K562 (cell line): ENCODE measurements at regions not wholly inside any gene's neighbourhood (a gene's known extent, or its start where the extent isn't known, plus 50 kb on each side); places are given as distances from the start of the nearest gene placed in this dataset.

Experiments used
- ATAC-seq: fragments of 200-7000 bp; cut with Tn5 transposase; 3 replicates; pipeline ENCODE4 v1.9.1; 2020; ENCODE audit warnings: moderate library complexity
- BruUV-seq: library from RNA; stranded (reverse); fragments of 400-500 nt; replicated peaks from 2 replicates; lab custom pipeline; 2021; lab: Mats Ljungman, UMichigan
- CTCF ChIA-PET: fragments of 300-600 bp; formaldehyde crosslinking; extraction: SDS; loops from one replicate; lab custom pipeline; 2021; ENCODE audit warnings: low intra/inter-chr PET ratio; lab: Yijun Ruan, JAX
- POLR2A ChIA-PET: fragments of 300-600, 350-650 bp; sonication (Branson Sonifier 250); formaldehyde crosslinking; extraction: SDS; loops from one replicate; lab custom pipeline; 2021; ENCODE audit warnings: antibody characterized with exemption, inconsistent platforms; lab: Yijun Ruan, JAX
- DNase-seq, 4 experiments: peaks; one replicate each; pipeline versions ENCODE4 v3.0.0 to v3.0.0-alpha.2; 2011 to 2018; ENCODE audit warnings: low spot score in 3 of 4, mixed read lengths in 3 of 4; ENCODE audit errors: extremely low read depth in 1 of 4
- FAIRE-seq: peaks from 2 replicates; lab custom pipeline; 2011; peaks lifted over from hg19 to GRCh38; lab: Jason Lieb, UNC
- H2AFZ ChIP-seq: 2 replicates; pipeline ENCODE4 v1.6.0; 2011; ENCODE audit warnings: low read depth, low read length, control low read depth, inconsistent platforms
- H3K27ac ChIP-seq: fragments of 200-600 bp; 3 replicates; pipeline ENCODE4 v1.8.0; 2011; ENCODE audit warnings: low read depth, mild to moderate bottlenecking, control low read depth, inconsistent platforms, low read length, moderate library complexity, mixed read lengths; ENCODE audit errors: extremely low read depth
- H3K27me3 ChIP-seq, 2 experiments: fragments of 300-600 bp in 1 of 2; 2 replicates in 1 of 2; 3 replicates in 1 of 2; pipeline versions ENCODE4 v1.6.0 to v1.8.0; 2011; ENCODE audit warnings: inconsistent platforms in 2 of 2, low read length in 2 of 2, mild to moderate bottlenecking in 1 of 2, mixed read lengths in 1 of 2, moderate library complexity in 1 of 2; ENCODE audit not compliant: control insufficient read depth in 2 of 2, insufficient read depth in 2 of 2
- H3K36me3 ChIP-seq: fragments of 300-600 bp; 3 replicates; pipeline ENCODE4 v1.8.0; 2011; ENCODE audit warnings: mild to moderate bottlenecking, low read length, inconsistent platforms; ENCODE audit not compliant: control insufficient read depth, insufficient read depth
- H3K4me1 ChIP-seq, 2 experiments: fragments of 200-600 bp in 1 of 2; replicated peaks in 1 of 2; 2 replicates in 1 of 2; 3 replicates in 1 of 2; pipeline versions ENCODE4 v1.5.1 to v1.8.0; 2011; ENCODE audit warnings: inconsistent platforms in 2 of 2, low read length in 2 of 2, mild to moderate bottlenecking in 1 of 2, mixed read lengths in 1 of 2, moderate library complexity in 1 of 2; ENCODE audit not compliant: control insufficient read depth in 2 of 2, insufficient read depth in 2 of 2
- H3K4me2 ChIP-seq: 2 replicates; pipeline ENCODE4 v1.6.1; 2011; ENCODE audit warnings: low read length, control low read depth, inconsistent platforms, mixed read lengths; ENCODE audit not compliant: insufficient read depth
- H3K4me3 ChIP-seq: fragments of 200-600 bp; sonication (generic), shearing (Covaris generic); 2 replicates; pipeline ENCODE4 v1.5.1; 2016; ENCODE audit warnings: control low read depth, inconsistent platforms
- H3K79me2 ChIP-seq: fragments of 200-600 bp; 3 replicates; pipeline ENCODE4 v1.8.0; 2011; ENCODE audit warnings: low read length, inconsistent platforms; ENCODE audit not compliant: control insufficient read depth, insufficient read depth
- H3K9ac ChIP-seq, 2 experiments: 2 replicates each; pipeline versions ENCODE4 v1.6.0 to v1.6.1; 2011; ENCODE audit warnings: low read depth in 2 of 2, low read length in 2 of 2, control low read depth in 1 of 2, inconsistent platforms in 1 of 2, mild to moderate bottlenecking in 1 of 2, mixed read lengths in 1 of 2; ENCODE audit not compliant: insufficient read depth in 1 of 2
- H3K9me1 ChIP-seq: one replicate; pipeline ENCODE4 v1.6.0; 2011; ENCODE audit warnings: inconsistent platforms, mild to moderate bottlenecking, low read length, moderate library complexity; ENCODE audit not compliant: control insufficient read depth, insufficient read depth
- H3K9me3 ChIP-seq: replicated peaks from 2 replicates; pipeline ENCODE4 v1.5.1; 2011; ENCODE audit warnings: low read depth, low read length, inconsistent platforms; ENCODE audit not compliant: control insufficient read depth, insufficient read depth
- H4K20me1 ChIP-seq: replicated peaks from 2 replicates; pipeline ENCODE4 v1.6.1; 2011; ENCODE audit warnings: low read length, inconsistent platforms, mixed read lengths; ENCODE audit not compliant: control insufficient read depth, insufficient read depth
- CBX1 ChIP-seq: sonication (generic); IDR thresholded peaks from 2 replicates; pipeline ENCODE4 v1.6.1; 2016; ENCODE audit warnings: antibody characterized with exemption, low read depth, mild to moderate bottlenecking
- EHMT2 ChIP-seq: fragments of 450-650 bp; IDR thresholded peaks from 2 replicates; pipeline ENCODE4 v1.6.1; 2018; ENCODE audit warnings: antibody characterized with exemption
- FOXP1 ChIP-seq: sonication (generic); formaldehyde crosslinking; IDR thresholded peaks from 2 replicates; pipeline ENCODE4 v1.8.0; 2022; ENCODE audit warnings: mild to moderate bottlenecking, missing genetic modification reagents
- GABPB1 ChIP-seq: sonication (generic); formaldehyde crosslinking; IDR thresholded peaks from 2 replicates; pipeline ENCODE4 v1.8.0; 2022; ENCODE audit warnings: mild to moderate bottlenecking, missing genetic modification reagents
- IFI16 ChIP-seq: fragments of 250-450 bp; sonication (Bioruptor Pico); IDR thresholded peaks from 2 replicates; pipeline ENCODE4 v2.1.2; 2022; ENCODE audit warnings: mild to moderate bottlenecking, inconsistent platforms
- RBM22 ChIP-seq: fragments of 200-400 bp; formaldehyde crosslinking; IDR thresholded peaks from 2 replicates; pipeline ENCODE4 v1.6.1; 2018; ENCODE audit warnings: low read length, low read depth; ENCODE audit not compliant: poor library complexity, severe bottlenecking
- WGBS: fragments of 100-300 bp; shearing (Covaris generic); methylation state at CpG from one replicate; pipeline ENCODE4 v1.1.6; 2016; ENCODE audit warnings: low coverage, mixed read lengths; ENCODE audit not compliant: insufficient coverage; ENCODE audit errors: missing lambda C conversion rate; 5-methylcytosine and 5-hydroxymethylcytosine counted together
- in situ Hi-C: fragments of 300-500 bp; cut with MboI; formaldehyde crosslinking; loops from 4 replicates; pipeline ENCODE4 v1.15.0; 2018; ENCODE audit warnings: inconsistent platforms, mixed read lengths
- intact Hi-C: fragments of 100-400 bp; cut with micrococcal nuclease; formaldehyde crosslinking; loops from 2 replicates; pipeline ENCODE4 v1.14.2; 2022
- TF ChIP-seq, protein P1 (sequence below): sonication (generic); formaldehyde crosslinking; IDR thresholded peaks from 2 replicates; pipeline ENCODE4 v1.8.1; 2023; ENCODE audit warnings: mild to moderate bottlenecking, missing genetic modification reagents, moderate library complexity
- TF ChIP-seq, protein P2 (sequence below), 2 experiments: fragments of 450-650 bp; formaldehyde crosslinking in 1 of 2; IDR thresholded peaks; 2 replicates each; pipeline versions ENCODE4 v1.4.0 to v1.6.1; 2014 to 2020; ENCODE audit warnings: mild to moderate bottlenecking in 2 of 2, borderline replicate concordance in 1 of 2, low read depth in 1 of 2

- TF ChIP-seq IFI16 (CRISPR knock-in tag) (no peak), CBX1 (no peak)
Observed at GRCh38 chr7:45259966-45260646, 102.5 kb downstream of the RAMP3 start (continued).

- peaks cover 5% of the 10 kb centered on the region; the same call in 1 of the 2 replicates for H4K20me1 ChIP-seq
- H3K4me1 ChIP-seq: no peaks in the 10 kb centered on the region
- no peak for DNase-seq
- H3K27ac ChIP-seq: no peak overlapping the region
- H3K9me3 ChIP-seq: no peaks in the 10 kb centered on the region
- BruUV-seq: no TSS peak
- H2AFZ ChIP-seq: no peak overlapping the region
- H3K9ac ChIP-seq: no peak overlapping the region
- no peaks in the 10 kb centered on the region for H3K36me3 ChIP-seq
- H3K4me3 ChIP-seq: no peak overlapping the region
- H3K27me3 ChIP-seq: peaks cover 2 to 29% of the 10 kb centered on the region in 2 experiments; a peak in 4 of 5 replicates
- POLR2A ChIA-PET: interaction anchor here (0.6 kb wide), 1 partner anchor 1005 kb away, joined by 3 read pairs; no protein-coding TSS in a partner anchor
- TF ChIP-seq EHMT2 (peak; percentile 69), FOXP1 (no peak), RBM22 (no peak), GABPB1 (CRISPR knock-in tag) (no peak)
- TF ChIP-seq, protein P1, sequence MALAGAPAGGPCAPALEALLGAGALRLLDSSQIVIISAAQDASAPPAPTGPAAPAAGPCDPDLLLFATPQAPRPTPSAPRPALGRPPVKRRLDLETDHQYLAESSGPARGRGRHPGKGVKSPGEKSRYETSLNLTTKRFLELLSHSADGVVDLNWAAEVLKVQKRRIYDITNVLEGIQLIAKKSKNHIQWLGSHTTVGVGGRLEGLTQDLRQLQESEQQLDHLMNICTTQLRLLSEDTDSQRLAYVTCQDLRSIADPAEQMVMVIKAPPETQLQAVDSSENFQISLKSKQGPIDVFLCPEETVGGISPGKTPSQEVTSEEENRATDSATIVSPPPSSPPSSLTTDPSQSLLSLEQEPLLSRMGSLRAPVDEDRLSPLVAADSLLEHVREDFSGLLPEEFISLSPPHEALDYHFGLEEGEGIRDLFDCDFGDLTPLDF: no peak
- TF ChIP-seq, protein P2, sequence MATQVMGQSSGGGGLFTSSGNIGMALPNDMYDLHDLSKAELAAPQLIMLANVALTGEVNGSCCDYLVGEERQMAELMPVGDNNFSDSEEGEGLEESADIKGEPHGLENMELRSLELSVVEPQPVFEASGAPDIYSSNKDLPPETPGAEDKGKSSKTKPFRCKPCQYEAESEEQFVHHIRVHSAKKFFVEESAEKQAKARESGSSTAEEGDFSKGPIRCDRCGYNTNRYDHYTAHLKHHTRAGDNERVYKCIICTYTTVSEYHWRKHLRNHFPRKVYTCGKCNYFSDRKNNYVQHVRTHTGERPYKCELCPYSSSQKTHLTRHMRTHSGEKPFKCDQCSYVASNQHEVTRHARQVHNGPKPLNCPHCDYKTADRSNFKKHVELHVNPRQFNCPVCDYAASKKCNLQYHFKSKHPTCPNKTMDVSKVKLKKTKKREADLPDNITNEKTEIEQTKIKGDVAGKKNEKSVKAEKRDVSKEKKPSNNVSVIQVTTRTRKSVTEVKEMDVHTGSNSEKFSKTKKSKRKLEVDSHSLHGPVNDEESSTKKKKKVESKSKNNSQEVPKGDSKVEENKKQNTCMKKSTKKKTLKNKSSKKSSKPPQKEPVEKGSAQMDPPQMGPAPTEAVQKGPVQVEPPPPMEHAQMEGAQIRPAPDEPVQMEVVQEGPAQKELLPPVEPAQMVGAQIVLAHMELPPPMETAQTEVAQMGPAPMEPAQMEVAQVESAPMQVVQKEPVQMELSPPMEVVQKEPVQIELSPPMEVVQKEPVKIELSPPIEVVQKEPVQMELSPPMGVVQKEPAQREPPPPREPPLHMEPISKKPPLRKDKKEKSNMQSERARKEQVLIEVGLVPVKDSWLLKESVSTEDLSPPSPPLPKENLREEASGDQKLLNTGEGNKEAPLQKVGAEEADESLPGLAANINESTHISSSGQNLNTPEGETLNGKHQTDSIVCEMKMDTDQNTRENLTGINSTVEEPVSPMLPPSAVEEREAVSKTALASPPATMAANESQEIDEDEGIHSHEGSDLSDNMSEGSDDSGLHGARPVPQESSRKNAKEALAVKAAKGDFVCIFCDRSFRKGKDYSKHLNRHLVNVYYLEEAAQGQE (IDR thresholded peaks at IDR 0.05; ENCODE audit: borderline replicate concordance): peak; percentile 81
- TF ChIP-seq, protein P2 (CRISPR knock-in tag; IDR thresholded peaks at IDR 0.05; ENCODE audit: low read depth): no peak
- CTCF ChIA-PET: no interaction called here
- no peak for FAIRE-seq
- 0% methylated on average over 9 of the region's 9 CpGs for WGBS
- H3K9me1 ChIP-seq: no peaks in the 10 kb centered on the region
- in situ Hi-C loops: no loop called here
- intact Hi-C loops: no loop called here
- H3K79me2 ChIP-seq: no peaks in the 10 kb centered on the region
- no peak overlapping the region for H3K4me2 ChIP-seq
- no peak for ATAC-seq
Observed at GRCh38 chr7:45267262-45267661, 109.7 kb downstream of the RAMP3 start.
